HG03354 (cell line): ENCODE measurements at regions not wholly inside any gene's neighbourhood (a gene's known extent, or its start where the extent isn't known, plus 50 kb on each side); places are given as distances from the start of the nearest gene placed in this dataset.
"Not testable (repeated sequence)": the region's sequence is repeated elsewhere in the genome, so short reads cannot be mapped to it uniquely, and the experiment has no call there.

Experiments
- ATAC-seq: cut with Tn5 transposase; IDR thresholded peaks from one replicate; pipeline ENCODE4 v1.9.1; 2021; ENCODE audit warnings: mild to moderate bottlenecking; ENCODE audit not compliant: unreplicated experiment, poor library complexity, severe bottlenecking

GRCh38 chr4:152077582-152077981 is 316.8 kb upstream of the GATB start:
- ATAC-seq, result no peak

GRCh38 chr4:152075253-152075928 is 314.6 kb upstream of the GATB start:
- no peak for ATAC-seq

- ATAC-seq, result no peak
These were observed 313.8 kb upstream of the GATB start for GRCh38 chr4:152074573-152074972.

- ATAC-seq, result no peak
These were observed 313.3 kb upstream of the GATB start for GRCh38 chr4:152074088-152074437.

- no peak for ATAC-seq
These were observed 312.7 kb upstream of the GATB start for GRCh38 chr4:152073351-152074087.

GRCh38 chr4:152072906-152073305 is 312.1 kb upstream of the GATB start:
- no peak for ATAC-seq

- no peak for ATAC-seq
These were observed 311.2 kb upstream of the GATB start for GRCh38 chr4:152072001-152072485.

- ATAC-seq, result no peak
These were observed 310.0 kb upstream of the GATB start for GRCh38 chr4:152070854-152071253.

- no peak for ATAC-seq
These were observed 308.1 kb upstream of the GATB start for GRCh38 chr4:152068866-152069265.

- no peak for ATAC-seq
These were observed 304.7 kb upstream of the GATB start for GRCh38 chr4:152065545-152065944.

GRCh38 chr4:152064753-152065152 is 303.9 kb upstream of the GATB start:
- ATAC-seq, result no peak

- no peak for ATAC-seq
These were observed 303.5 kb upstream of the GATB start for GRCh38 chr4:152064282-152064681.

GRCh38 chr4:152063621-152064240 is 302.9 kb upstream of the GATB start:
- ATAC-seq, result no peak

- ATAC-seq, result no peak
These were observed 302.3 kb upstream of the GATB start for GRCh38 chr4:152062936-152063620.

- ATAC-seq, result no peak
These were observed 293.9 kb upstream of the GATB start for GRCh38 chr4:152054731-152055130.

- no peak for ATAC-seq
These were observed 291.7 kb upstream of the GATB start for GRCh38 chr4:152052451-152053057.

- not testable (repeated sequence) for ATAC-seq
These were observed 290.5 kb upstream of the GATB start for GRCh38 chr4:152051332-152051731.

- ATAC-seq, result no peak
These were observed 289.3 kb upstream of the GATB start for GRCh38 chr4:152050106-152050505.

GRCh38 chr4:152047451-152047850 is 286.6 kb upstream of the GATB start:
- no peak for ATAC-seq
